ENCODE measurements at regions not wholly inside any gene's neighbourhood (a gene's known extent, or its start where the extent isn't known, plus 50 kb on each side); places are given as distances from the start of the nearest gene placed in this dataset.

DNA sequence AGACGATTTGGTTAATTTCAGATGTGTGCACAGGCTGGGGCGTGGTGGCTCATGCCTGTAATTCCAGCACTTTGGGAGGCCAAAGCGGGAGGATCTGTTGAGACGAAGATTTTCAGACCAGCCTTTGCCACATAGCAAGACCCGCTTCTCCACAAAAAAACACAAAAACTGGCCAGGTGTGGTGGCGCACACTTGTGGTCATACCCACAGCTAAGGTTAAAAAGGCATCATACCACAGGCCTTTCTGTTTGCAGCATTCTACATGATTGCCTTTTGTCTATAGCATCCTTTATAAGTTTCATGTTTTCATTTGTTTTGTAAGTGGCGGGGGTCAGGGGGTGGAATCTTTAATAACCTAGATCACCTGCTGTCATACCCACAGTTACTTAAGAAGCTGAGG is 239.9 kb upstream of the NOX3 start:
- 96% methylated on average over 7 of the region's 7 CpGs for WGBS

DNA sequence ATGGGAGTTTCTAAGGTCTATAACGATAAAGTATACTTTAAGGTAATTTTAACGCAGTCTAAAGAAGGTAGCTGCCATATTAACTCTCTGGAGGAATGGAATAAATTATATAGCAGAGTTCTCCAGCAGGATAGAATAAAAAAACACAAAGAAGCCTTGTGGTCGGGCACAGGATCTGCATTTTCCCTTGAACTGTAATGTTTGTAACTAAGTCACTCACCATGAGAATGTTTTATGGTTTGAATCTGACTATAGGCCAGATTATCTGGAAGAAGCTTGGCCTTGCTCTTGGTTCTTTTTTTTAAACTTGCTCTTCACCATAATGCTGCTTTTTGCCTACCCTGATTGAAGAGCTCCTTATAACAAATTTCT is 238.8 kb upstream of the NOX3 start:
- 55% methylated on average over 3 of the region's 3 CpGs for WGBS
- TF ChIP-seq POLR2AphosphoS5 (IDR thresholded peaks at IDR 0.05): no peak
- TF ChIP-seq, protein P1, sequence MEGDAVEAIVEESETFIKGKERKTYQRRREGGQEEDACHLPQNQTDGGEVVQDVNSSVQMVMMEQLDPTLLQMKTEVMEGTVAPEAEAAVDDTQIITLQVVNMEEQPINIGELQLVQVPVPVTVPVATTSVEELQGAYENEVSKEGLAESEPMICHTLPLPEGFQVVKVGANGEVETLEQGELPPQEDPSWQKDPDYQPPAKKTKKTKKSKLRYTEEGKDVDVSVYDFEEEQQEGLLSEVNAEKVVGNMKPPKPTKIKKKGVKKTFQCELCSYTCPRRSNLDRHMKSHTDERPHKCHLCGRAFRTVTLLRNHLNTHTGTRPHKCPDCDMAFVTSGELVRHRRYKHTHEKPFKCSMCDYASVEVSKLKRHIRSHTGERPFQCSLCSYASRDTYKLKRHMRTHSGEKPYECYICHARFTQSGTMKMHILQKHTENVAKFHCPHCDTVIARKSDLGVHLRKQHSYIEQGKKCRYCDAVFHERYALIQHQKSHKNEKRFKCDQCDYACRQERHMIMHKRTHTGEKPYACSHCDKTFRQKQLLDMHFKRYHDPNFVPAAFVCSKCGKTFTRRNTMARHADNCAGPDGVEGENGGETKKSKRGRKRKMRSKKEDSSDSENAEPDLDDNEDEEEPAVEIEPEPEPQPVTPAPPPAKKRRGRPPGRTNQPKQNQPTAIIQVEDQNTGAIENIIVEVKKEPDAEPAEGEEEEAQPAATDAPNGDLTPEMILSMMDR (IDR thresholded peaks at IDR 0.05): no peak
- no peak for TF ChIP-seq POLR2A (IDR thresholded peaks at IDR 0.05)
- H3K27ac ChIP-seq: no peak overlapping the region

More for the DNA sequence above, 239.9 kb upstream of the NOX3 start:
- TF ChIP-seq, protein P1 (IDR thresholded peaks at IDR 0.05): no peak
- TF ChIP-seq POLR2A (IDR thresholded peaks at IDR 0.05): no peak
- no peak for TF ChIP-seq POLR2AphosphoS5 (IDR thresholded peaks at IDR 0.05)
- intact Hi-C loops (cut with DNase I): no loop called here
- no peaks in the 10 kb centered on the region for H3K9me3 ChIP-seq
- DNase-seq (ENCODE audit: low spot score): no peak
- no peaks in the 10 kb centered on the region for H3K4me1 ChIP-seq (replicated peaks)
- H3K36me3 ChIP-seq: no peaks in the 10 kb centered on the region
- H3K4me3 ChIP-seq: no peak overlapping the region
- H3K27ac ChIP-seq: no peak overlapping the region
- no peaks in the 10 kb centered on the region for H3K27me3 ChIP-seq (replicated peaks; ENCODE audit: insufficient read depth)

DNA sequence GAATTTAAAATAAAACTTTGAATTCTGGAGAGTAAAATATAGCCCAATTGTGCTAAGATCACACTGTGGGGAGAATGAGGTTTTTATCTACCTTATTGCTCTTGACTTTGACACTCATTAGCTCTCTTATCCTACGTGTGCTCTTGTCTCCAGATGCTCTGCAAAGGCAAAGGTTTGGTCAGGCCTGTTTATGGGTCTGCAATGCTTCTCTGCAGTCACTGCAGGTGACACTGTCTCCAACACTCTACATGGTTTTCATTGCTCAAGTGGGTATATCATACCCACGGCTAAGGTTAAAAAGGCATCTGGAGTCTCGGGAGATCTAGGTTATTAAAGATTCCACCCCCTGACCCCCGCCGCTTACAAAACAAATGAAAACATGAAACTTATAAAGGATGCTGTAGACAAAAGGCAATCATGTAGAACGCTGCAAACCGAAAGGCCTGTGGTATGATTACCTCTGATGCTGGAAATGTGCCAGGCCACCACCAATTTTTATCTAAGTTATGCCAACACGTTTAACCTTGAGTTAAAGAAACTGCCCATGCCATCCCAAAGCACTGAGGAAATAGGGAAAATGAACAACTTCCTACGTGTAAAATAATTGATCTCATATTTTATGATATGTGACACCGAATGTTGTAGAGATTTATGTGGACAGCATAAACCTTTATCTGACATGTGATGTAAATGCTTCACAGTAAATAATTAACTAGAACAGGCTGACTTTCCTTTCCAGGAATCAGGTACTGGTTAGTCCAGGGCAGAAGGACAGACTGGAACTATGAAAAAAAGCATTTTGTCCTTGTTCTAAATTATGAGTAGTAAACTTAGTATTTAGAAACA is 238.2 kb upstream of the NOX3 start:
- DNase-seq (ENCODE audit: low spot score): no peak
- Histone ChIP-seq H3K4me1 (replicated peaks) (no peaks in the 10 kb centered on the region), H3K27ac (no peak overlapping the region), H3K4me3 (no peak overlapping the region), H3K36me3 (no peaks in the 10 kb centered on the region), H3K27me3 (replicated peaks; ENCODE audit: insufficient read depth) (no peaks in the 10 kb centered on the region), H3K9me3 (no peaks in the 10 kb centered on the region)
- TF ChIP-seq POLR2A (IDR thresholded peaks at IDR 0.05) (no peak), POLR2AphosphoS5 (IDR thresholded peaks at IDR 0.05) (no peak)
- TF ChIP-seq, protein P1 (IDR thresholded peaks at IDR 0.05): no peak
- WGBS: 72% methylated on average over 10 of the region's 10 CpGs
- intact Hi-C loops (cut with DNase I): no loop called here

More for the DNA sequence above, 238.8 kb upstream of the NOX3 start:
- Histone ChIP-seq H3K27me3 (replicated peaks; ENCODE audit: insufficient read depth) (no peaks in the 10 kb centered on the region), H3K9me3 (no peaks in the 10 kb centered on the region), H3K4me1 (replicated peaks) (no peaks in the 10 kb centered on the region), H3K4me3 (no peak overlapping the region), H3K36me3 (no peaks in the 10 kb centered on the region)
- intact Hi-C loops (cut with DNase I): no loop called here
- no peak for DNase-seq (ENCODE audit: low spot score)

DNA sequence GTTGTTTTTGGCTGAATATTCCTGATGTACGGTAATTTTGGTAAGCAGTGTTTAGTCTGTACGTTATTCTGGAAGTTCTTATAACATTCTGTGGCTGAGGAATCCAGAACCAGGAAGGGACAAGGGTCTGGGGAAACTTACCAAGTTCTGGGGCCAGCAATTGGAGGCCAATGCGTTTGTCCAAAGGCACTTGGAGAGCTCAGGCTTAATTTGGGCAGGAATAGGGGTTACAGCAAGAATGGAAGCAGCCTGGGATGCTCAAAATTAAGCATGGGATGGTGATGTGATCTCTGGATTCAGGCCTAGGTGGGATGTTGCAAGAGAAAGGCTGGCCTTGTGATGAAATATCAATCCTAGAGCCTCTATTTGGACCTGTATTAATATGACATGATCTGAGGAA is 235.2 kb upstream of the NOX3 start:
- Histone ChIP-seq H3K36me3 (no peaks in the 10 kb centered on the region), H3K4me3 (no peak overlapping the region), H3K9me3 (no peaks in the 10 kb centered on the region), H3K4me1 (replicated peaks) (no peaks in the 10 kb centered on the region), H3K27ac (no peak overlapping the region), H3K27me3 (replicated peaks; ENCODE audit: insufficient read depth) (no peaks in the 10 kb centered on the region)
- TF ChIP-seq POLR2A (IDR thresholded peaks at IDR 0.05) (no peak), POLR2AphosphoS5 (IDR thresholded peaks at IDR 0.05) (no peak)
- TF ChIP-seq, protein P1 (IDR thresholded peaks at IDR 0.05): no peak
- intact Hi-C loops (cut with DNase I): no loop called here
- WGBS: 93% methylated on average over 3 of the region's 3 CpGs
- no peak for DNase-seq (ENCODE audit: low spot score)

DNA sequence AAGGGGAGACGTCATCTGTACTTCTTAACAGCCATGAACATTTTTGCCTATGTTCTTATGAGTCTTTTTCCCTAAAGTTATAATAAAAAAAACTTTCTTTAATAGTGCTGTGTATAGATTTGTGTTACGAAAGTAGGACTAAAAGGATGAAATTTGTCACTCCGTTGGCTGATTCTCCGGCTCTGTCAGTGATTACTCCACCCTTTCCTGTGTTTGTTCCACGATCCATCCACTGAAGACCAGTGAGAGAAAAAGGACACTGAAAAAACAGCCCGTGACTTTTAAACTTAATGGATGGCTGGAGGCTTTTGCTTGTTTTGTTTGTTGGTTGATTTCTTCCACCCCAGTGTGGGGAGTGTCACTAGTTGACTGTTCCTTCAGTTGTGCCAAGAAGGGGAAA is 232.0 kb upstream of the NOX3 start:
- Histone ChIP-seq H3K27ac (no peak overlapping the region), H3K36me3 (no peaks in the 10 kb centered on the region), H3K27me3 (replicated peaks; ENCODE audit: insufficient read depth) (no peaks in the 10 kb centered on the region), H3K4me3 (no peak overlapping the region), H3K4me1 (replicated peaks) (no peaks in the 10 kb centered on the region), H3K9me3 (no peaks in the 10 kb centered on the region)
- DNase-seq (ENCODE audit: low spot score): no peak
- 90% methylated on average over 6 of the region's 6 CpGs for WGBS
- intact Hi-C loops (cut with DNase I): no loop called here
- TF ChIP-seq POLR2A (IDR thresholded peaks at IDR 0.05): no peak
- no peak for TF ChIP-seq POLR2AphosphoS5 (IDR thresholded peaks at IDR 0.05)
- TF ChIP-seq, protein P1 (IDR thresholded peaks at IDR 0.05): no peak

All from prostate gland (tissue), 2 donors.